IMR-90 (cell line): ENCODE measurements at regions not wholly inside any gene's neighbourhood (a gene's known extent, or its start where the extent isn't known, plus 50 kb on each side); places are given as distances from the start of the nearest gene placed in this dataset.

Experiments
- ATAC-seq: fragments of 200-7000 bp; cut with Tn5 transposase; 2 replicates; pipeline ENCODE4 v1.9.1; 2020; ENCODE audit warnings: low read depth, mild to moderate bottlenecking, moderate library complexity
- BruUV-seq: library from RNA; stranded (reverse); fragments of 400-500 nt; replicated peaks from 2 replicates; lab custom pipeline; 2021; lab: Mats Ljungman, UMichigan
- CTCF ChIA-PET: fragments of 300-600 bp; formaldehyde crosslinking; extraction: SDS; loops from one replicate; lab custom pipeline; 2021; ENCODE audit warnings: antibody characterized with exemption; lab: Yijun Ruan, JAX
- POLR2A ChIA-PET: fragments of 300-600 bp; sonication (Branson Sonifier 250); formaldehyde crosslinking; loops from one replicate; lab custom pipeline; 2022; ENCODE audit warnings: antibody characterized with exemption; ENCODE audit not compliant: unreplicated experiment; lab: Charles Lee
- DNase-seq: peaks from one replicate; pipeline ENCODE4 v3.0.0; 2013
- H2AFZ ChIP-seq: replicated peaks from 2 replicates; pipeline ENCODE3; 2013; ENCODE audit warnings: low read length, mild to moderate bottlenecking; ENCODE audit not compliant: poor library complexity
- H2AK5ac ChIP-seq: 2 replicates; pipeline ENCODE4 v1.6.1; 2013; ENCODE audit warnings: low read depth, low read length, inconsistent platforms
- H2AK9ac ChIP-seq: replicated peaks from 2 replicates; pipeline ENCODE3; 2013; ENCODE audit warnings: mild to moderate bottlenecking, low read depth, low read length, moderate library complexity; ENCODE audit not compliant: poor library complexity
- H2BK120ac ChIP-seq: 2 replicates; pipeline ENCODE4 v1.6.1; 2013; ENCODE audit warnings: low read depth, low read length, inconsistent platforms
- H2BK15ac ChIP-seq: 3 replicates; pipeline ENCODE4 v1.6.1; 2013; ENCODE audit warnings: low read depth, low read length, inconsistent platforms
- H2BK20ac ChIP-seq: 2 replicates; pipeline ENCODE4 v1.6.1; 2013; ENCODE audit warnings: low read depth, mild to moderate bottlenecking, inconsistent platforms, low read length, moderate library complexity
- H2BK5ac ChIP-seq: 2 replicates; pipeline ENCODE4 v1.6.1; 2013; ENCODE audit warnings: mild to moderate bottlenecking, low read depth, low read length, inconsistent platforms; ENCODE audit not compliant: poor library complexity, severe bottlenecking
- H3K14ac ChIP-seq: replicated peaks from 2 replicates; pipeline ENCODE4 v1.6.1; 2013; ENCODE audit warnings: low read depth, low read length, inconsistent platforms
- H3K18ac ChIP-seq: 2 replicates; pipeline ENCODE4 v1.6.1; 2013; ENCODE audit warnings: low read depth, low read length, control low read depth
- H3K23ac ChIP-seq: 2 replicates; pipeline ENCODE4 v1.6.1; 2013; ENCODE audit warnings: low read depth, low read length, inconsistent platforms
- H3K27ac ChIP-seq: 2 replicates; pipeline ENCODE4 v1.5.1; 2013; ENCODE audit warnings: mild to moderate bottlenecking, control low read depth, low read length; ENCODE audit not compliant: insufficient read depth
- H3K27me3 ChIP-seq: 2 replicates; pipeline ENCODE4 v1.6.1; 2013; ENCODE audit warnings: low read length; ENCODE audit not compliant: control insufficient read depth, insufficient read depth
- H3K36me3 ChIP-seq: 2 replicates; pipeline ENCODE4 v1.6.1; 2013; ENCODE audit warnings: low read length, mixed read lengths; ENCODE audit not compliant: control insufficient read depth, insufficient read depth
- H3K4ac ChIP-seq: 2 replicates; pipeline ENCODE4 v1.6.1; 2013; ENCODE audit warnings: low read depth, low read length, inconsistent platforms
- H3K4me1 ChIP-seq: 2 replicates; pipeline ENCODE4 v1.6.1; 2013; ENCODE audit warnings: low read length, mixed read lengths; ENCODE audit not compliant: control insufficient read depth, insufficient read depth
- H3K4me2 ChIP-seq: 2 replicates; pipeline ENCODE4 v1.6.1; 2013; ENCODE audit warnings: low read depth, mild to moderate bottlenecking, control low read depth, low read length, moderate library complexity
- H3K4me3 ChIP-seq: 2 replicates; pipeline ENCODE4 v1.5.1; 2013; ENCODE audit warnings: low read depth, mild to moderate bottlenecking, control low read depth, low read length, moderate library complexity; ENCODE audit not compliant: insufficient read depth
- H3K56ac ChIP-seq: 2 replicates; pipeline ENCODE4 v1.6.1; 2013; ENCODE audit warnings: low read length, inconsistent platforms; ENCODE audit not compliant: insufficient read depth; ENCODE audit errors: extremely low read depth
- H3K79me1 ChIP-seq, 2 experiments: 2 replicates each; pipeline ENCODE4 v1.6.1; 2013; ENCODE audit warnings: low read length in 2 of 2, inconsistent platforms in 1 of 2, low read depth in 1 of 2
- H3K9ac ChIP-seq: 2 replicates; pipeline ENCODE4 v1.6.1; 2013; ENCODE audit warnings: low read depth, low read length, control low read depth
- H3K9me1 ChIP-seq: 2 replicates; pipeline ENCODE4 v1.6.1; 2013; ENCODE audit warnings: low read length, inconsistent platforms; ENCODE audit not compliant: insufficient read depth
- H3K9me3 ChIP-seq: 2 replicates; pipeline ENCODE4 v1.6.1; 2013; ENCODE audit warnings: low read length; ENCODE audit not compliant: control insufficient read depth, insufficient read depth
- H4K20me1 ChIP-seq: 2 replicates; pipeline ENCODE4 v1.6.1; 2013; ENCODE audit warnings: low read length, inconsistent platforms; ENCODE audit not compliant: insufficient read depth
- H4K5ac ChIP-seq: 2 replicates; pipeline ENCODE4 v1.6.1; 2013; ENCODE audit warnings: mild to moderate bottlenecking, low read depth, low read length, control low read depth
- H4K8ac ChIP-seq, 2 experiments: 2 replicates each; pipeline ENCODE4 v1.6.1; 2013; ENCODE audit warnings: low read depth in 2 of 2, low read length in 2 of 2, control low read depth in 1 of 2, inconsistent platforms in 1 of 2
- H4K91ac ChIP-seq: 2 replicates; pipeline ENCODE4 v1.6.1; 2013; ENCODE audit warnings: low read depth, low read length, inconsistent platforms; ENCODE audit not compliant: insufficient read depth
- POLR2A ChIP-seq: IDR thresholded peaks from 2 replicates; pipeline ENCODE4 v1.6.1; 2012; ENCODE audit warnings: mild to moderate bottlenecking, low read depth, low read length
- WGBS, 2 experiments: methylation state at CpG; one replicate each; pipeline versions ENCODE4 v1.1.5 to v1.1.7; 2013; ENCODE audit warnings: missing lambda C conversion rate in 2 of 2; ENCODE audit not compliant: insufficient read length in 1 of 2; ENCODE audit errors: extremely low coverage in 2 of 2; 5-methylcytosine and 5-hydroxymethylcytosine counted together
- dilution Hi-C: fragments of 300-500 bp; cut with HindIII; formaldehyde crosslinking; loops from one replicate; pipeline ENCODE4 v1.14.3; 2018; ENCODE audit warnings: low sequenced_read_pairs; ENCODE audit not compliant: unreplicated experiment
- in situ Hi-C: fragments of 300-500 bp; cut with MboI; formaldehyde crosslinking; loops from 3 replicates; pipeline ENCODE4 v1.14.3; 2019; ENCODE audit warnings: low sequenced_read_pairs, inconsistent platforms, mixed read lengths
- intact Hi-C: fragments of 100-400 bp; cut with micrococcal nuclease; formaldehyde crosslinking; loops from 2 replicates; pipeline ENCODE4 v1.10.0; 2022

DNA sequence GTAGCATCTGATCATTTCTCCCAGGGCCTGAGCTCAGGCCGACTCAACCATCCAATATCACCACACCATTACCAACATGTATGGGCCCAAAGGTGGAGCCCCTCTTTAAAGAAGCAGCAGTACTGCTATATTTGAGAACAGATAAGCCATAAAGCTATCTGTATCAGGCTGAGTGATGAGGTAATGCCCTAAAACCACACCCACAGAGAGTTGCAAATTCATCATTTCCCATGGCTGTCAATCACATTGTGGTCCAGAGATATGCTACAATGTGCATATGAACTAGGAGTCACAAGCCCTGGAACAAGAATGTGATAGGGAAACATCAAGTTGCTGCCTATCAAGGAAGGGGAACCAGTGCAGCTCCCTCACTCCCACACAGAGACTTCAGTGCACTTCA is 52.6 kb upstream of the GALNT13 start:
- H3K27ac ChIP-seq, result no peak overlapping the region
- no peak overlapping the region for H3K23ac ChIP-seq
- H3K9me1 ChIP-seq, result no peaks in the 10 kb centered on the region
- dilution Hi-C loops (no loop called here), in situ Hi-C loops (no loop called here), intact Hi-C loops (no loop called here)
- ChIA-PET POLR2A (no interaction called here), CTCF (no interaction called here)
- peaks cover 19% of the 10 kb centered on the region for H3K9me3 ChIP-seq
- no peaks in the 10 kb centered on the region for H4K20me1 ChIP-seq
- H3K56ac ChIP-seq, result no peak overlapping the region
- ATAC-seq (no peak), DNase-seq (no peak)
- no peak overlapping the region for H3K4ac ChIP-seq
- no peak overlapping the region for H3K4me2 ChIP-seq
- H3K9ac ChIP-seq, result no peak overlapping the region
- H3K79me1 ChIP-seq, result no peaks in the 10 kb centered on the region
- no CpG with 5 or more reads among the region's 1 CpG for WGBS, 2 experiments
- BruUV-seq, result no TSS peak
- H3K14ac ChIP-seq, result no peak overlapping the region
- H3K4me3 ChIP-seq, result no peak overlapping the region
- no peak overlapping the region for H2BK5ac ChIP-seq
- no peak overlapping the region for H4K91ac ChIP-seq
- H3K36me3 ChIP-seq, result no peaks in the 10 kb centered on the region
- no peak overlapping the region for H2AFZ ChIP-seq
- H2BK15ac ChIP-seq, result no peak overlapping the region
- no peak overlapping the region for H2AK5ac ChIP-seq
- no peaks in the 10 kb centered on the region for H3K4me1 ChIP-seq
- no peak overlapping the region for H4K5ac ChIP-seq
- H3K27me3 ChIP-seq, result no peaks in the 10 kb centered on the region
- H2BK120ac ChIP-seq, result no peak overlapping the region
- no peak overlapping the region for H2BK20ac ChIP-seq
- no peak for TF ChIP-seq POLR2A
- no peak overlapping the region for H3K18ac ChIP-seq
- no peak overlapping the region for H2AK9ac ChIP-seq
- no peak overlapping the region for H4K8ac ChIP-seq
